ENCODE measurements at regions not wholly inside any gene's neighbourhood (a gene's known extent, or its start where the extent isn't known, plus 50 kb on each side); places are given as distances from the start of the nearest gene placed in this dataset.

DNA sequence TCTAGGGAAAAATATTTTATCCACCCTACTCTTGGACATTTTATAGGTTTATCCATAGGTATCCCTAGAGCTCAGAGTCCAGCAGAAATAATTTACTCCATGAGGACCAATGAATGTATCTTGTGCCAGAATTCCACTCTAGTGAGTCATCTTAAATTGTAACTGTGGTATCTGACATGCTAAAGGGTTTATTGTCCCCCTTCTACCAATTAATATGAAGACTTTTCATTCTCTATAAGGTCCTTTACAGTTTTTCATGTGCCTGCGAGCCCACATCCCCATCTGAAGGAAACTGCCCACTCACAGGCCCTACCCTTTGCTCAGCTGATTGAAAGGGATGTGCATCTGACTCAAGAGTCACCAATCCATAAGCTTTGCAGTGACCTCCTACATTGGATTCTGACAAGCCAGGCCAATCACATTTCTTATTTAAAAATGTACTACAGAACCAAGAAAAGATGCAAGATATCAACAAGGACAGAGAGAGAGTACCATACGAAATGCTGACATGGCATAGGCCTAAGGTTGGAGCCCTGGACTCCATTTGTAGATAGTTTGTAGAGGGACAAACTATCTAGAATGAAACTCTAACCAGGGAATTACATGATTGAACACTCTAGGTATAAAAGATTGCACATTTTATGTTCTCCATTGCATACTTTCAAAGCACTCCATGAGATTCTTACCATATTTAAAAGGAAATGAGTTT lies 93.4 kb upstream of the DEFB112 start:
- ATAC-seq (no peak), DNase-seq (no peak)
- intact Hi-C loops (cut with DNase I, micrococcal nuclease), result no loop called here
- ChIA-PET CTCF (no interaction called here), POLR2A (no interaction called here)
- H3K9me3 Mint-ChIP-seq (ENCODE audit: low read depth), result no peaks in the 10 kb centered on the region
- no peak overlapping the region for H3K4me3 Mint-ChIP-seq
- no peaks in the 10 kb centered on the region for H3K36me3 Mint-ChIP-seq (ENCODE audit: low read depth)
- no peak overlapping the region for H3K27ac Mint-ChIP-seq
- no peaks in the 10 kb centered on the region for H3K27me3 Mint-ChIP-seq
- no peaks in the 10 kb centered on the region for H3K4me1 Mint-ChIP-seq

DNA sequence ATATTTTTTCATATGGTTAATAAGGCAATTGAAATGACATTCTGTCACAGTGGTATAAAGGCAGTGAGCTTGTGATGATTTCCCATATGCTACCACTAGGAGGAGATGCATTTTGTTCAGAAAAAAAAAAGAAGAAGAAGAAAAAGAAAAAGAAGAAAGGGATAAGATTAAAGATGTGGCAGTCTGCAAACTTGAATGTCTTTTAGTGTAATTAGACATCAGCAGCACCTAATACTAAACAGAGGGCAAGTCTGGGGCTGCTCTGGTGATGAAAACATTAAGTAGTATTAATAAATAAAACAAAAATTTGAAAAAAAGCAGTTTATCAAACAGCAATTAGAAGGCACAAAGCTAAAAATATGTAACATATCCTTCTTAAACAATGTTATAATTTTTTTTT lies 95.4 kb upstream of the DEFB112 start:
- no peak for ATAC-seq
- Mint-ChIP-seq H3K27me3 (no peaks in the 10 kb centered on the region), H3K36me3 (ENCODE audit: low read depth) (no peaks in the 10 kb centered on the region), H3K9me3 (ENCODE audit: low read depth) (peaks cover 2% of the 10 kb centered on the region), H3K27ac (no peak overlapping the region), H3K4me1 (no peaks in the 10 kb centered on the region), H3K4me3 (no peak overlapping the region)
- POLR2A ChIA-PET, result no interaction called here
- no peak for DNase-seq
- CTCF ChIA-PET, result interaction anchor here (0.7 kb wide), 1 partner anchor 60 kb away, joined by 3 read pairs; no protein-coding TSS in a partner anchor
- intact Hi-C loops (cut with DNase I, micrococcal nuclease), result no loop called here

- POLR2A ChIA-PET, result interaction anchor here (0.6 kb wide), 1 partner anchor 233 kb away, joined by 5 read pairs; no protein-coding TSS in a partner anchor
- DNase-seq (no peak), ATAC-seq (no peak)
- peaks cover 2% of the 10 kb centered on the region for H3K9me3 Mint-ChIP-seq (ENCODE audit: low read depth)
- intact Hi-C loops (cut with DNase I, micrococcal nuclease), result no loop called here
- H3K27ac Mint-ChIP-seq, result no peak overlapping the region
- H3K4me1 Mint-ChIP-seq, result no peaks in the 10 kb centered on the region
- H3K4me3 Mint-ChIP-seq, result no peak overlapping the region
- H3K27me3 Mint-ChIP-seq, result no peaks in the 10 kb centered on the region
- CTCF ChIA-PET, result interaction anchor here (1.5 kb wide), 1 partner anchor 366 kb away, joined by 3 read pairs; no protein-coding TSS in a partner anchor
- H3K36me3 Mint-ChIP-seq (ENCODE audit: low read depth), result no peaks in the 10 kb centered on the region
Measured at GRCh38 chr6:50147371-50147770, 97.6 kb upstream of the DEFB112 start.

GRCh38 chr6:50180646-50181045 lies 130.9 kb upstream of the DEFB112 start:
- no peak overlapping the region for H3K27ac Mint-ChIP-seq
- intact Hi-C loops (cut with DNase I, micrococcal nuclease), result no loop called here
- H3K9me3 Mint-ChIP-seq (ENCODE audit: low read depth), result peaks cover 12% of the 10 kb centered on the region
- H3K27me3 Mint-ChIP-seq, result no peaks in the 10 kb centered on the region
- ChIA-PET CTCF (no interaction called here), POLR2A (no interaction called here)
- no peak for ATAC-seq
- H3K4me3 Mint-ChIP-seq, result no peak overlapping the region
- H3K36me3 Mint-ChIP-seq (ENCODE audit: low read depth), result no peaks in the 10 kb centered on the region
- no peak for DNase-seq
- no peaks in the 10 kb centered on the region for H3K4me1 Mint-ChIP-seq

GRCh38 chr6:50185006-50185405 lies 135.3 kb upstream of the DEFB112 start:
- ChIA-PET CTCF (no interaction called here), POLR2A (no interaction called here)
- ATAC-seq, result no peak
- no peak overlapping the region for H3K4me3 Mint-ChIP-seq
- no peaks in the 10 kb centered on the region for H3K4me1 Mint-ChIP-seq
- intact Hi-C loops (cut with DNase I, micrococcal nuclease), result no loop called here
- no peak overlapping the region for H3K27ac Mint-ChIP-seq
- no peaks in the 10 kb centered on the region for H3K27me3 Mint-ChIP-seq
- DNase-seq, result no peak
- no peaks in the 10 kb centered on the region for H3K36me3 Mint-ChIP-seq (ENCODE audit: low read depth)
- H3K9me3 Mint-ChIP-seq (ENCODE audit: low read depth), result peaks cover 3% of the 10 kb centered on the region

GRCh38 chr6:50187351-50187921 lies 137.7 kb upstream of the DEFB112 start:
- CTCF ChIA-PET, result no interaction called here
- POLR2A ChIA-PET, result no interaction called here

DNA sequence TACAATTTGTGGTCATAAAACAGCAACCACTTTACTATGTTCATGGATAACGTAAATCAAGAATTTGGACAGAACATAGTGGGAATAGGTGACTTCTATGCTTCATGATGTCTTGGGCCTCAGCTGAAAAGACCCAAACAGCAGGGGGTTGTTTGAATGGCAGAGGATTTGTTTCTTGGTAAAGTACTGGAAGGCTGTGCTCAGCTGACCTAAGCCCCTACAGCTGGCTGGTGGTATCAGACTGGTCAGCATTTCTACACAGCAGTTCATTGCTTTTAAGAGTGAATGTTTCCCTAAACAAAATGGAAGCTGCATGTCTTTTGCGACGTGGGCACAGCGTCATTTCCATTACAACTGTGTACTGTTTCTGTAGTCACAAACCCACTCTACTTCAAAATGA lies 148.5 kb upstream of the DEFB112 start:
- ATAC-seq, result no peak
- intact Hi-C loops (cut with DNase I, micrococcal nuclease), result no loop called here
- POLR2A ChIA-PET, result no interaction called here
- Mint-ChIP-seq H3K4me3 (no peak overlapping the region), H3K27ac (no peak overlapping the region), H3K36me3 (ENCODE audit: low read depth) (no peaks in the 10 kb centered on the region), H3K27me3 (no peaks in the 10 kb centered on the region), H3K4me1 (no peaks in the 10 kb centered on the region), H3K9me3 (ENCODE audit: low read depth) (peaks cover 2% of the 10 kb centered on the region)
- no peak for DNase-seq
- CTCF ChIA-PET, result no interaction called here

More at GRCh38 chr6:50187351-50187921, 137.7 kb upstream of the DEFB112 start:
- DNase-seq (no peak), ATAC-seq (no peak)
- no peaks in the 10 kb centered on the region for H3K36me3 Mint-ChIP-seq (ENCODE audit: low read depth)
- intact Hi-C loops (cut with DNase I, micrococcal nuclease), result no loop called here
- no peak overlapping the region for H3K27ac Mint-ChIP-seq
- no peaks in the 10 kb centered on the region for H3K9me3 Mint-ChIP-seq (ENCODE audit: low read depth)
- H3K4me1 Mint-ChIP-seq, result no peaks in the 10 kb centered on the region
- no peaks in the 10 kb centered on the region for H3K27me3 Mint-ChIP-seq
- H3K4me3 Mint-ChIP-seq, result no peak overlapping the region

GRCh38 chr6:50202766-50203165 lies 153.0 kb upstream of the DEFB112 start:
- H3K36me3 Mint-ChIP-seq (ENCODE audit: low read depth), result no peaks in the 10 kb centered on the region
- H3K27me3 Mint-ChIP-seq, result no peaks in the 10 kb centered on the region
- ChIA-PET POLR2A (no interaction called here), CTCF (no interaction called here)
- intact Hi-C loops (cut with DNase I, micrococcal nuclease), result no loop called here
- H3K4me3 Mint-ChIP-seq, result no peak overlapping the region
- no peaks in the 10 kb centered on the region for H3K4me1 Mint-ChIP-seq
- no peak overlapping the region for H3K27ac Mint-ChIP-seq
- peaks cover 6% of the 10 kb centered on the region for H3K9me3 Mint-ChIP-seq (ENCODE audit: low read depth)
- DNase-seq (no peak), ATAC-seq (no peak)

- CTCF ChIA-PET, result no interaction called here
Measured at GRCh38 chr6:50211582-50211981, 161.9 kb upstream of the DEFB112 start.

DNA sequence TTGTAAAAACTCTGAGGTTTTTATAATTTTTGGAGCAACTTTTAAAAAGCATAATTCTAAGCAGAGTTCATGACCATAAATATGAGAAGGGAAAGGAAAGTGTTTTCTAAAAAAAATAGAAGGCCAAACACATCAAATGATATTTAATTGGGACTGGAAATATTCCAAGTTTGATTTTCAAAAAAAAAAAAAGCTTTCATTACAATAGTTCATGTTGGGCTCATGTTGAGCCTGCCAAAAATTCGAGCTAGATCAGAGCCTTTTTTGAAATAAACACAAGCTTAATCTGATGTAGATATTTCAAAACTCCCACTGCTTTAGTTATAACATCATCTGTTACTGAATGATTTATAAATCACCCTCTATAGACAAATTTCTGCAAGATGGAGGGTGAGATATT lies 163.4 kb upstream of the DEFB112 start:
- ChIA-PET POLR2A (no interaction called here), CTCF (no interaction called here)
- H3K9me3 Mint-ChIP-seq (ENCODE audit: low read depth), result peaks cover 3% of the 10 kb centered on the region
- H3K4me1 Mint-ChIP-seq, result no peaks in the 10 kb centered on the region
- ATAC-seq (no peak), DNase-seq (no peak)
- H3K27ac Mint-ChIP-seq, result no peak overlapping the region
- H3K27me3 Mint-ChIP-seq, result no peaks in the 10 kb centered on the region
- intact Hi-C loops (cut with DNase I, micrococcal nuclease), result no loop called here
- H3K36me3 Mint-ChIP-seq (ENCODE audit: low read depth), result no peaks in the 10 kb centered on the region
- no peak overlapping the region for H3K4me3 Mint-ChIP-seq

More at GRCh38 chr6:50211582-50211981, 161.9 kb upstream of the DEFB112 start:
- Mint-ChIP-seq H3K4me1 (no peaks in the 10 kb centered on the region), H3K9me3 (ENCODE audit: low read depth) (peaks cover 8% of the 10 kb centered on the region), H3K27me3 (no peaks in the 10 kb centered on the region), H3K27ac (no peak overlapping the region), H3K4me3 (no peak overlapping the region), H3K36me3 (ENCODE audit: low read depth) (no peaks in the 10 kb centered on the region)
- ATAC-seq (no peak), DNase-seq (no peak)
- POLR2A ChIA-PET, result no interaction called here
- intact Hi-C loops (cut with DNase I, micrococcal nuclease), result no loop called here

DNA sequence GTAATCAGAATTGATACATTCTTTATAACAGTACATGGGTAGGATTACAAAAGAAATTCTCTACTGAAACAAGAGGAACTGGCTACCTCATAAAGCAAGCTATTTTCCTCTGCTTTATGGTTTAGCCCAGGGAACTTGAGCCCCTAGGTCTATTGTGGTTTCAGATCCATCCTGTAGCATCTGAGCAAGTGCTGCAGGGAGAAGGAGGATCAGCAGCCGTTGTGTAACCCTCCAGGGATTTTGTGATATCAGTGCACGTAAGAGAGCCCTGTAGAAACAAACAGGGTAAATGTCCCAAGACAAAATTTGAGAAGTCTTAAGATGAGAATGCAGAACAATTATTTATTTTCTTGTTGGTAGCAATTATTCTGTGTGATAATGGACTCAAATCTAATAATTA lies 165.2 kb upstream of the DEFB112 start:
- DNase-seq (no peak), ATAC-seq (no peak)
- no peaks in the 10 kb centered on the region for H3K9me3 Mint-ChIP-seq (ENCODE audit: low read depth)
- H3K27ac Mint-ChIP-seq, result no peak overlapping the region
- no peak overlapping the region for H3K4me3 Mint-ChIP-seq
- ChIA-PET POLR2A (no interaction called here), CTCF (no interaction called here)
- intact Hi-C loops (cut with DNase I, micrococcal nuclease), result no loop called here
- no peaks in the 10 kb centered on the region for H3K4me1 Mint-ChIP-seq
- no peaks in the 10 kb centered on the region for H3K27me3 Mint-ChIP-seq
- H3K36me3 Mint-ChIP-seq (ENCODE audit: low read depth), result no peaks in the 10 kb centered on the region

DNA sequence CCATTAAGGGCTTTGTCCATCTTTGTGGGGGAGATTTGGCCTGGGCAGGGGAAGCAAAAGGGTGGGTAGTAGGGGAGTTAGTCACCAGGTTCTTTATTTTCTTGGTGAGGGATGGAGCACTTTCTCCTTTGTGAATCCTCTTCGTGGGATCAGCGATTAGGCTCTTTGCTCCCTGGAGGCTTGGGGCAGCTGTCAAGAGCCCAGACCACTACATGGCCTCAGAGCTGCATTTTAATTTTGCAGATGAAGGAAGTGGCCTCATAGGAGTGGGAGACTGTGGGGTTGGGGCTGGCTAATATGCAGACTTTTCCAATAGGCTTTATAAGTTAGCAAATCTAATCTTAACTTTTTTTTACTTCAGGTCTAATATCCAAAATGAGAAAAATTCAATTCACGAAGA lies 168.1 kb upstream of the DEFB112 start:
- Mint-ChIP-seq H3K27ac (no peak overlapping the region), H3K27me3 (no peaks in the 10 kb centered on the region), H3K4me3 (no peak overlapping the region), H3K9me3 (ENCODE audit: low read depth) (peaks cover 4% of the 10 kb centered on the region), H3K36me3 (ENCODE audit: low read depth) (no peaks in the 10 kb centered on the region), H3K4me1 (no peaks in the 10 kb centered on the region)
- POLR2A ChIA-PET, result no interaction called here
- intact Hi-C loops (cut with DNase I, micrococcal nuclease), result no loop called here
- DNase-seq (no peak), ATAC-seq (no peak)
- CTCF ChIA-PET, result interaction anchor here (0.6 kb wide), 1 partner anchor 1379 kb away, joined by 3 read pairs; no protein-coding TSS in a partner anchor
